Prostate gland (tissue), 2 donors: ENCODE measurements at regions not wholly inside any gene's neighbourhood (a gene's known extent, or its start where the extent isn't known, plus 50 kb on each side); places are given as distances from the start of the nearest gene placed in this dataset.

ENCODE experiments used
- POLR2A ChIP-seq: fragments of 450-650 bp; IDR thresholded peaks from one replicate; pipeline ENCODE4 v1.6.1; 2016; ENCODE audit warnings: antibody characterized with exemption, mild to moderate bottlenecking
- TF ChIP-seq, protein P1 (sequence below), 4 experiments: fragments of 200-600 bp in 2 of 4; fragments of 450-650 bp in 2 of 4; sonication (generic) in 2 of 4; IDR thresholded peaks; 1 replicate in 3 of 4; 2 replicates in 1 of 4; pipeline ENCODE4 v1.5.1; 2016 to 2019; ENCODE audit warnings: antibody characterized with exemption in 4 of 4, mild to moderate bottlenecking in 2 of 4, moderate library complexity in 2 of 4

DNA sequence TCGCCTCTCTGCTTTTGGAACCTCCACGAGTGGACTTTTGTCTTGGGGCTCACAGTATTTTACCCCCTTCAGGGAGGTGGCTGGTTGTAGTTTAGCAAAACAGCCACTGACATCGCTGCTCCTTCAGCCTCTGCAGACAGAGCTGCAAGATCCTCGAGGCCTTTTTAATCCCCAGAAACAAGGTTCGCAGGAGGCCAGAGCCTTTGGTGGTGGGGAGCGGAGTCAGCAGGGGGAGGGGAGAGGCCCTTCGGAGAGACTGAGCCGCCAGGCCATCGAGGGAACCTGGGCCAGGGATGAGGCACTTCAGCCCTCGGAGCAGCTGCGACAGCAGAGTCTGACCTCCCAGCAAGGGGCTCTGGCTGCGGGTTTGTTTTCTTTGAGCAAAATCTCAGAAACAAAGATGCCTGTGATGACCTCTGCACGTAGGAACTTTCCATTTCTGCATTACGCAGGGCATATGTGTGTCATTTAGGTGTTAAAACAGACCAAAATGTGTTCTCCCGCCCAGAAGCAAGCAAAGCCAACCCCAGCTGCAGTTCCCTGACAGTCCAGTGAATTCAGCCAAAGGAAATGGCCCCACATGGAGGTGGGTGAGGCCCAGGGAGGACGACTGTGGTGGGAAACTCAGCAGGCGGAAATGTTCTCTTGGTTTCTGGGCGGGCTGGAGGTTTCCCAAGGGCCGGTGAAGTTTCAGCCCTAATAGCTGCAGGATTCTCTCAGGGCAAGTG lies 171.2 kb upstream of the SULF2 start:
- TF ChIP-seq, protein P1, sequence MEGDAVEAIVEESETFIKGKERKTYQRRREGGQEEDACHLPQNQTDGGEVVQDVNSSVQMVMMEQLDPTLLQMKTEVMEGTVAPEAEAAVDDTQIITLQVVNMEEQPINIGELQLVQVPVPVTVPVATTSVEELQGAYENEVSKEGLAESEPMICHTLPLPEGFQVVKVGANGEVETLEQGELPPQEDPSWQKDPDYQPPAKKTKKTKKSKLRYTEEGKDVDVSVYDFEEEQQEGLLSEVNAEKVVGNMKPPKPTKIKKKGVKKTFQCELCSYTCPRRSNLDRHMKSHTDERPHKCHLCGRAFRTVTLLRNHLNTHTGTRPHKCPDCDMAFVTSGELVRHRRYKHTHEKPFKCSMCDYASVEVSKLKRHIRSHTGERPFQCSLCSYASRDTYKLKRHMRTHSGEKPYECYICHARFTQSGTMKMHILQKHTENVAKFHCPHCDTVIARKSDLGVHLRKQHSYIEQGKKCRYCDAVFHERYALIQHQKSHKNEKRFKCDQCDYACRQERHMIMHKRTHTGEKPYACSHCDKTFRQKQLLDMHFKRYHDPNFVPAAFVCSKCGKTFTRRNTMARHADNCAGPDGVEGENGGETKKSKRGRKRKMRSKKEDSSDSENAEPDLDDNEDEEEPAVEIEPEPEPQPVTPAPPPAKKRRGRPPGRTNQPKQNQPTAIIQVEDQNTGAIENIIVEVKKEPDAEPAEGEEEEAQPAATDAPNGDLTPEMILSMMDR (IDR thresholded peaks at IDR 0.05): no peak
- TF ChIP-seq POLR2A: no peak
